HepG2 (cell line): ENCODE measurements at regions not wholly inside any gene's neighbourhood (a gene's known extent, or its start where the extent isn't known, plus 50 kb on each side); places are given as distances from the start of the nearest gene placed in this dataset.

Source experiments
- DPF2 ChIP-seq: sonication (generic); formaldehyde crosslinking; IDR thresholded peaks from 2 replicates; pipeline ENCODE4 v1.4.0; 2020; ENCODE audit warnings: mild to moderate bottlenecking, low read depth, missing genetic modification reagents, borderline replicate concordance
- FOXO1 ChIP-seq: sonication (generic); formaldehyde crosslinking; IDR thresholded peaks from 2 replicates; pipeline ENCODE4 v1.4.0; 2020; ENCODE audit warnings: missing genetic modification reagents
- HMG20B ChIP-seq: conservative IDR thresholded peaks from 2 replicates; pipeline ENCODE4 v1.6.1; 2016; ENCODE audit warnings: missing genetic modification reagents, missing compliant biosample characterization
- KAT8 ChIP-seq: IDR thresholded peaks from 2 replicates; pipeline ENCODE4 v1.6.1; 2016; ENCODE audit warnings: missing genetic modification reagents, missing compliant biosample characterization
- NKX3-1 ChIP-seq: sonication (generic); formaldehyde crosslinking; IDR thresholded peaks from 2 replicates; pipeline ENCODE4 v1.5.0; 2020; ENCODE audit warnings: missing genetic modification reagents
- PAXIP1 ChIP-seq: sonication (generic); formaldehyde crosslinking; conservative IDR thresholded peaks from 2 replicates; pipeline ENCODE4 v1.4.0; 2020; ENCODE audit warnings: mild to moderate bottlenecking, missing genetic modification reagents, moderate library complexity
- POLR2A ChIP-seq, 2 experiments: IDR thresholded peaks; 2 replicates each; pipeline ENCODE4 v1.6.1; 2011; ENCODE audit warnings: low read depth in 2 of 2, low read length in 2 of 2, mild to moderate bottlenecking in 1 of 2, moderate library complexity in 1 of 2; ENCODE audit not compliant: insufficient read depth in 1 of 2
- RCOR2 ChIP-seq: IDR thresholded peaks from 2 replicates; pipeline ENCODE4 v1.6.1; 2016; ENCODE audit warnings: missing biosample characterization, missing genetic modification reagents
- SNAPC2 ChIP-seq: sonication (generic); formaldehyde crosslinking; IDR thresholded peaks from 2 replicates; pipeline ENCODE4 v1.8.1; 2022; ENCODE audit warnings: mild to moderate bottlenecking, missing genetic modification reagents
- SOX13 ChIP-seq, 3 experiments: fragments of 450-650 bp in 1 of 3; sonication (generic) in 1 of 3; formaldehyde crosslinking in 1 of 3; IDR thresholded peaks in 2 of 3; conservative IDR thresholded peaks in 1 of 3; 2 replicates each; pipeline versions ENCODE4 v1.5.0 to v1.6.1; 2016 to 2020; ENCODE audit warnings: antibody characterized with exemption in 1 of 3, mild to moderate bottlenecking in 1 of 3, missing compliant biosample characterization in 1 of 3, missing genetic modification reagents in 1 of 3, moderate library complexity in 1 of 3
- TBL1XR1 ChIP-seq: fragments of 150-350 bp; IDR thresholded peaks from 2 replicates; pipeline ENCODE4 v1.6.1; 2014; ENCODE audit warnings: borderline replicate concordance, low read length; ENCODE audit not compliant: partially characterized antibody
- ZKSCAN1 ChIP-seq: fragments of 150-350 bp; IDR thresholded peaks from 2 replicates; pipeline ENCODE4 v1.6.1; 2014; ENCODE audit warnings: low read length
- ZMYM2 ChIP-seq: sonication (generic); formaldehyde crosslinking; IDR thresholded peaks from 2 replicates; pipeline ENCODE4 v1.8.0; 2022; ENCODE audit warnings: mild to moderate bottlenecking, missing genetic modification reagents
- ZNF276 ChIP-seq: sonication (generic); formaldehyde crosslinking; IDR thresholded peaks from 2 replicates; pipeline ENCODE4 v1.4.0; 2020; ENCODE audit warnings: mild to moderate bottlenecking, low read depth, missing genetic modification reagents
- ZNF460 ChIP-seq: sonication (generic); formaldehyde crosslinking; IDR thresholded peaks from 2 replicates; pipeline ENCODE4 v1.5.1; 2020; ENCODE audit warnings: missing genetic modification reagents, mild to moderate bottlenecking, borderline replicate concordance
- ZNF556 ChIP-seq: sonication (generic); formaldehyde crosslinking; IDR thresholded peaks from 2 replicates; pipeline ENCODE4 v1.4.0; 2020; ENCODE audit warnings: mild to moderate bottlenecking, missing genetic modification reagents, borderline replicate concordance
- TF ChIP-seq, protein P1 (sequence below): IDR thresholded peaks from 2 replicates; pipeline ENCODE4 v1.6.1; 2016
- TF ChIP-seq, protein P2 (sequence below): sonication (generic); formaldehyde crosslinking; IDR thresholded peaks from 2 replicates; pipeline ENCODE4 v1.8.0; 2022; ENCODE audit warnings: mild to moderate bottlenecking, missing genetic modification reagents, borderline replicate concordance
- TF ChIP-seq, protein P3 (sequence below): sonication (generic); formaldehyde crosslinking; IDR thresholded peaks from 2 replicates; pipeline ENCODE4 v1.8.0; 2022; ENCODE audit warnings: mild to moderate bottlenecking, missing genetic modification reagents; ENCODE audit not compliant: insufficient replicate concordance

DNA sequence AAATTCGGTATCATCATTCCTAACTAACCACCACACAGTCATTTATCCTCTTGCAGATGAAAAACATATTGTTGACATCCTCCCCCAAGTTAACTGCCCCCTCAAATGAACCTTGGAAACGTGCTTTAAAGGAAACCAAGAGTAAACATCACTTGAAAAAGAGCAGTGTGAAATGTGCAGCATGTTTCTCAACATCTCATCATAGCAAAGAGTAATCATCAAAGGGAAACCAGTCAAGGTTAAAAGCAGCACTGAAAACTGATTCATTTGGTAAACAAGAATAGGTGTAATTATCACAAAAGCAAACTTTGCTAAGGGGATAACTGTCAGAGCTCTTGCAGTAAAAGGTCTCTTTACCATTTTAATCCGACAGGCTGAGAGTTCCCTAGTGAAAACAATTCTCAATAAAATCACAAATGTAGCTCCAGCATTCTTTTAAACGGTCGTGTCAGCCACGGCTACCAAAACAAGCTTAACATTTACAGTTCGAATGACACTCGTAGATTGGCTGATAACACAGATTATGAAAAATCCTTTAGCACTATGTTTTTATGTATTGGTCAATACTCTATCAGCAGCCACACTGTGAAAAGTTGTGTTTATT, 461.0 kb downstream of the GBE1 start (continued):
- peak; percentile 100 for TF ChIP-seq HMG20B
- TF ChIP-seq, protein P1, sequence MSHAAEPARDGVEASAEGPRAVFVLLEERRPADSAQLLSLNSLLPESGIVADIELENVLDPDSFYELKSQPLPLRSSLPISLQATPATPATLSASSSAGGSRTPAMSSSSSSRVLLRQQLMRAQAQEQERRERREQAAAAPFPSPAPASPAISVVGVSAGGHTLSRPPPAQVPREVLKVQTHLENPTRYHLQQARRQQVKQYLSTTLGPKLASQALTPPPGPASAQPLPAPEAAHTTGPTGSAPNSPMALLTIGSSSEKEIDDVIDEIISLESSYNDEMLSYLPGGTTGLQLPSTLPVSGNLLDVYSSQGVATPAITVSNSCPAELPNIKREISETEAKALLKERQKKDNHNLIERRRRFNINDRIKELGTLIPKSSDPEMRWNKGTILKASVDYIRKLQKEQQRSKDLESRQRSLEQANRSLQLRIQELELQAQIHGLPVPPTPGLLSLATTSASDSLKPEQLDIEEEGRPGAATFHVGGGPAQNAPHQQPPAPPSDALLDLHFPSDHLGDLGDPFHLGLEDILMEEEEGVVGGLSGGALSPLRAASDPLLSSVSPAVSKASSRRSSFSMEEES (CRISPR knock-in tag) = peak; percentile 83
- TF ChIP-seq TBL1XR1 = peak; percentile 87
- peak; percentile 82; the same call in 1 of the 2 replicates for TF ChIP-seq ZNF556 (CRISPR knock-in tag)
- TF ChIP-seq, protein P2, sequence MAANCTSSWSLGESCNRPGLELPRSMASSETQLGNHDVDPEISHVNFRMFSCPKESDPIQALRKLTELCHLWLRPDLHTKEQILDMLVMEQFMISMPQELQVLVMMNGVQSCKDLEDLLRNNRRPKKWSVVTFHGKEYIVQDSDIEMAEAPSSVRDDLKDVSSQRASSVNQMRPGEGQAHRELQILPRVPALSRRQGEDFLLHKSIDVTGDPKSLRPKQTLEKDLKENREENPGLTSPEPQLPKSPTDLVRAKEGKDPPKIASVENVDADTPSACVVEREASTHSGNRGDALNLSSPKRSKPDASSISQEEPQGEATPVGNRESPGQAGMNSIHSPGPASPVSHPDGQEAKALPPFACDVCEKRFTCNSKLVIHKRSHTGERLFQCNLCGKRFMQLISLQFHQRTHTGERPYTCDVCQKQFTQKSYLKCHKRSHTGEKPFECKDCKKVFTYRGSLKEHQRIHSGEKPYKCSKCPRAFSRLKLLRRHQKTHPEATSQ (CRISPR knock-in tag) = peak; percentile 72; the same call in 1 of the 2 replicates
- TF ChIP-seq ZNF276 (CRISPR knock-in tag) = no peak
- peak; percentile 82 for TF ChIP-seq KAT8 (CRISPR knock-in tag)
- TF ChIP-seq NKX3-1 (CRISPR knock-in tag) = peak; percentile 99
- peak; percentile 49; the same call in 1 of the 2 replicates for TF ChIP-seq ZKSCAN1
- TF ChIP-seq SOX13 (IDR thresholded peaks at IDR 0.05) = peak; percentile 97
- peak in 1 of 2 experiments; percentile 98; a peak in 2 of 4 replicates for TF ChIP-seq SOX13 (CRISPR knock-in tag; conservative IDR thresholded peaks at IDR 0.05 in 1 of 2, IDR thresholded peaks at IDR 0.05 in 1 of 2)
- peak; percentile 58; the same call in 1 of the 2 replicates for TF ChIP-seq ZNF460 (CRISPR knock-in tag)
- TF ChIP-seq POLR2A (IDR thresholded peaks at IDR 0.05; ENCODE audit: insufficient read depth in 1 of 2, low read depth in 2 of 2, low read length in 2 of 2) = no peak
- peak; percentile 96 for TF ChIP-seq PAXIP1 (CRISPR knock-in tag)
- TF ChIP-seq ZMYM2 (CRISPR knock-in tag) = 0 out of 2 replicates have a peak, but pooled peaks have one; percentile 50
- TF ChIP-seq FOXO1 = peak; percentile 96
- TF ChIP-seq DPF2 (CRISPR knock-in tag) = peak; percentile 97
- TF ChIP-seq RCOR2 (CRISPR knock-in tag) = peak; percentile 99
- TF ChIP-seq SNAPC2 (CRISPR knock-in tag) = peak; percentile 95
- TF ChIP-seq, protein P3, sequence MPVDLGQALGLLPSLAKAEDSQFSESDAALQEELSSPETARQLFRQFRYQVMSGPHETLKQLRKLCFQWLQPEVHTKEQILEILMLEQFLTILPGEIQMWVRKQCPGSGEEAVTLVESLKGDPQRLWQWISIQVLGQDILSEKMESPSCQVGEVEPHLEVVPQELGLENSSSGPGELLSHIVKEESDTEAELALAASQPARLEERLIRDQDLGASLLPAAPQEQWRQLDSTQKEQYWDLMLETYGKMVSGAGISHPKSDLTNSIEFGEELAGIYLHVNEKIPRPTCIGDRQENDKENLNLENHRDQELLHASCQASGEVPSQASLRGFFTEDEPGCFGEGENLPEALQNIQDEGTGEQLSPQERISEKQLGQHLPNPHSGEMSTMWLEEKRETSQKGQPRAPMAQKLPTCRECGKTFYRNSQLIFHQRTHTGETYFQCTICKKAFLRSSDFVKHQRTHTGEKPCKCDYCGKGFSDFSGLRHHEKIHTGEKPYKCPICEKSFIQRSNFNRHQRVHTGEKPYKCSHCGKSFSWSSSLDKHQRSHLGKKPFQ (CRISPR knock-in tag) = peak; percentile 66
